GM13976 (cell line): ENCODE measurements at regions not wholly inside any gene's neighbourhood (a gene's known extent, or its start where the extent isn't known, plus 50 kb on each side); places are given as distances from the start of the nearest gene placed in this dataset.

Experiments used
- DNase-seq: peaks from one replicate; pipeline ENCODE4 v3.0.0; 2012; ENCODE audit warnings: low spot score
- in situ Hi-C: fragments of 300-500 bp; cut with MboI; formaldehyde crosslinking; loops from one replicate; pipeline ENCODE4 v1.12.0; 2022; ENCODE audit warnings: low sequenced_read_pairs, mixed read lengths, inconsistent platforms; ENCODE audit not compliant: unreplicated experiment
- TF ChIP-seq, protein P1 (sequence below): IDR thresholded peaks from 2 replicates; pipeline ENCODE4 v1.5.1; 2012; ENCODE audit warnings: borderline replicate concordance, mild to moderate bottlenecking; ENCODE audit not compliant: insufficient read depth; ENCODE audit errors: extremely low read depth, missing control alignments, control extremely low read depth

DNA sequence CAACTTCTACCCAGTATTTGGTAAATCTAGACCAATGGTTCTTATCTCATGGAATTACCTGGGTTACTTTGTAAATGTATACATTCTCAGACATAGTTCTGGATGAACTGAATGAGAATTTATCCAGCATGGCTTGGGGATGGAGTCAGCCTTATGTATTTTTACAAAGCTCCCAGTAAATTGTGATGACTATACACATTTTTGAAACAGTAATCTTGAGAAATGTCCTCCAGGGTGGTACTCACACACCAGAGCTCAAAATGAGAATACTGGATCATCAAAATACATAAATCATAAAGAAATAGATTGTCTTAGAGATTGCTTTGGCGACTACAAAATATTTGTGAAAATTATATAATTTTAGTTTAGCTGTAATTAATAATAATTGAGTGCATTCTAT, 722.1 kb upstream of the DPPA4 start:
- no peak for DNase-seq
- in situ Hi-C loops = no loop called here
- TF ChIP-seq, protein P1, sequence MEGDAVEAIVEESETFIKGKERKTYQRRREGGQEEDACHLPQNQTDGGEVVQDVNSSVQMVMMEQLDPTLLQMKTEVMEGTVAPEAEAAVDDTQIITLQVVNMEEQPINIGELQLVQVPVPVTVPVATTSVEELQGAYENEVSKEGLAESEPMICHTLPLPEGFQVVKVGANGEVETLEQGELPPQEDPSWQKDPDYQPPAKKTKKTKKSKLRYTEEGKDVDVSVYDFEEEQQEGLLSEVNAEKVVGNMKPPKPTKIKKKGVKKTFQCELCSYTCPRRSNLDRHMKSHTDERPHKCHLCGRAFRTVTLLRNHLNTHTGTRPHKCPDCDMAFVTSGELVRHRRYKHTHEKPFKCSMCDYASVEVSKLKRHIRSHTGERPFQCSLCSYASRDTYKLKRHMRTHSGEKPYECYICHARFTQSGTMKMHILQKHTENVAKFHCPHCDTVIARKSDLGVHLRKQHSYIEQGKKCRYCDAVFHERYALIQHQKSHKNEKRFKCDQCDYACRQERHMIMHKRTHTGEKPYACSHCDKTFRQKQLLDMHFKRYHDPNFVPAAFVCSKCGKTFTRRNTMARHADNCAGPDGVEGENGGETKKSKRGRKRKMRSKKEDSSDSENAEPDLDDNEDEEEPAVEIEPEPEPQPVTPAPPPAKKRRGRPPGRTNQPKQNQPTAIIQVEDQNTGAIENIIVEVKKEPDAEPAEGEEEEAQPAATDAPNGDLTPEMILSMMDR = no peak

DNA sequence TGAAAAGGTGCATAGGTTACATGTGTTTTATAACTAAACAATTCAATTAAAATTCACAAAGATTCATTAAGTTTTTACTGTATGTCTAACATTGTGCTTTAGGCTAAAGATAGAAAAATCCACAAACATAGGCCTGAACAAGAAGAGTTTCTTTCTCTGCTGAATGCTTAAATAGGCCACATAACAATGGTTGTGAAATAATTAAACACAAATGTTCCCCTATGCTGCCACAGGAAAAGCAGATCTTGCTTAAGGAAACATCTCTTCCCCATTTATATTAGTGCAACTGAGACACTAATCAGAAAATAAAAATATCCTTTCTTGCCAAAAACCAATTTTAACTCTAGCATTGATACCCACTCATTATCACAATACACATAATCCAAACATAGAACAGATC, 725.4 kb upstream of the DPPA4 start:
- TF ChIP-seq, protein P1 = no peak
- no peak for DNase-seq
- in situ Hi-C loops = no loop called here

GRCh38 chr3:110063178-110063577, 725.8 kb upstream of the DPPA4 start:
- no peak for DNase-seq
- TF ChIP-seq, protein P1 = no peak
- in situ Hi-C loops = no loop called here

GRCh38 chr3:110066206-110066605, 728.9 kb upstream of the DPPA4 start:
- in situ Hi-C loops = no loop called here
- TF ChIP-seq, protein P1 = no peak

GRCh38 chr3:110067527-110067926, 730.2 kb upstream of the DPPA4 start:
- DNase-seq = no peak
- in situ Hi-C loops = no loop called here
- TF ChIP-seq, protein P1 = no peak

More at GRCh38 chr3:110066206-110066605, 728.9 kb upstream of the DPPA4 start:
- no peak for DNase-seq

- TF ChIP-seq, protein P1 = no peak
- in situ Hi-C loops = no loop called here
- DNase-seq = no peak
These were observed 732.4 kb upstream of the DPPA4 start for GRCh38 chr3:110069761-110070160.
